ENCODE measurements at regions not wholly inside any gene's neighbourhood (a gene's known extent, or its start where the extent isn't known, plus 50 kb on each side); places are given as distances from the start of the nearest gene placed in this dataset.

DNA sequence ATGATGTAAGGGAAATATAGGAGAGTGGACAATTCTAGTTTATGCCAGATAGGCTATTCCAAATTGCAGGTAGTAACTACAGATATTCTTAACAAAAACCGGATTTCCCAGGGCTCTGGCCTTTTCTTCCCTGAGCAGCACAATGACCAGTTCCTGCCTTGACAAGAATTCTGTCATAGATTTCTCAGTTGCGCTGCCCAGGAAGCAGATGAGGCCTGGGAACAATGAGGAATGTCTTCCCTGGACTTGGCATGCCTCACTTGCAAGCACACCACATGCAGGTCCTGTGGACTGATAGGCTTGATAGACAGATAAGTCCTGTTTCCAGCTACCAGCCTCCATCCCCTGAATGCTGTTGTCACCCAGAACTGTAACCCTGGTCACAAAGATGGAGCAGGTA is 174.5 kb upstream of the PRSS58 start:
- intact Hi-C loops (cut with micrococcal nuclease) (no loop called here), in situ Hi-C loops (cut with MboI; ENCODE audit: low sequenced_read_pairs) (no loop called here), dilution Hi-C loops (cut with HindIII; ENCODE audit: low sequenced_read_pairs, unreplicated experiment) (no loop called here)
- Histone ChIP-seq H3K56ac (ENCODE audit: extremely low read depth, insufficient read depth, low read length) (no peak overlapping the region), H4K91ac (ENCODE audit: insufficient read depth, low read depth, low read length) (no peak overlapping the region), H2BK120ac (ENCODE audit: low read depth, low read length) (no peak overlapping the region), H4K8ac (ENCODE audit: low read depth in 2 of 2, low read length in 2 of 2) (no peak overlapping the region), H4K20me1 (ENCODE audit: insufficient read depth, low read length) (no peaks in the 10 kb centered on the region), H3K14ac (replicated peaks; ENCODE audit: low read depth, low read length) (no peak overlapping the region), H3K4me2 (ENCODE audit: low read depth, low read length) (no peak overlapping the region), H3K27ac (ENCODE audit: insufficient read depth, low read length) (no peak overlapping the region), H3K4me3 (ENCODE audit: insufficient read depth, low read depth, low read length) (no peak overlapping the region), H3K4ac (ENCODE audit: low read depth, low read length) (no peak overlapping the region), H3K9me3 (ENCODE audit: control insufficient read depth, insufficient read depth, low read length) (no peaks in the 10 kb centered on the region), H3K79me1 (ENCODE audit: low read depth in 1 of 2, low read length in 2 of 2) (no peaks in the 10 kb centered on the region), H2BK15ac (ENCODE audit: low read depth, low read length) (no peak overlapping the region), H2AFZ (replicated peaks; ENCODE audit: low read length, poor library complexity) (no peak overlapping the region), H2AK5ac (ENCODE audit: low read depth, low read length) (no peak overlapping the region), H2BK20ac (ENCODE audit: low read depth, low read length) (no peak overlapping the region), H3K27me3 (ENCODE audit: control insufficient read depth, insufficient read depth, low read length) (no peaks in the 10 kb centered on the region), H3K4me1 (ENCODE audit: control insufficient read depth, insufficient read depth, low read length) (peaks cover 2% of the 10 kb centered on the region; the same call in 1 of the 2 replicates), H3K9me1 (ENCODE audit: insufficient read depth, low read length) (no peaks in the 10 kb centered on the region), H3K36me3 (ENCODE audit: control insufficient read depth, insufficient read depth, low read length) (no peaks in the 10 kb centered on the region), H2AK9ac (replicated peaks; ENCODE audit: low read depth, low read length, poor library complexity) (no peak overlapping the region), H4K5ac (ENCODE audit: low read depth, low read length) (no peak overlapping the region), H3K23ac (ENCODE audit: low read depth, low read length) (no peak overlapping the region), H3K18ac (ENCODE audit: low read depth, low read length) (no peak overlapping the region), H3K9ac (ENCODE audit: low read depth, low read length) (no peak overlapping the region), H2BK5ac (ENCODE audit: low read depth, low read length, poor library complexity, severe bottlenecking) (no peak overlapping the region)
- DNase-seq (no peak), ATAC-seq (ENCODE audit: low read depth) (no peak)
- BruUV-seq (replicated peaks) = no TSS peak
- TF ChIP-seq, protein P1, sequence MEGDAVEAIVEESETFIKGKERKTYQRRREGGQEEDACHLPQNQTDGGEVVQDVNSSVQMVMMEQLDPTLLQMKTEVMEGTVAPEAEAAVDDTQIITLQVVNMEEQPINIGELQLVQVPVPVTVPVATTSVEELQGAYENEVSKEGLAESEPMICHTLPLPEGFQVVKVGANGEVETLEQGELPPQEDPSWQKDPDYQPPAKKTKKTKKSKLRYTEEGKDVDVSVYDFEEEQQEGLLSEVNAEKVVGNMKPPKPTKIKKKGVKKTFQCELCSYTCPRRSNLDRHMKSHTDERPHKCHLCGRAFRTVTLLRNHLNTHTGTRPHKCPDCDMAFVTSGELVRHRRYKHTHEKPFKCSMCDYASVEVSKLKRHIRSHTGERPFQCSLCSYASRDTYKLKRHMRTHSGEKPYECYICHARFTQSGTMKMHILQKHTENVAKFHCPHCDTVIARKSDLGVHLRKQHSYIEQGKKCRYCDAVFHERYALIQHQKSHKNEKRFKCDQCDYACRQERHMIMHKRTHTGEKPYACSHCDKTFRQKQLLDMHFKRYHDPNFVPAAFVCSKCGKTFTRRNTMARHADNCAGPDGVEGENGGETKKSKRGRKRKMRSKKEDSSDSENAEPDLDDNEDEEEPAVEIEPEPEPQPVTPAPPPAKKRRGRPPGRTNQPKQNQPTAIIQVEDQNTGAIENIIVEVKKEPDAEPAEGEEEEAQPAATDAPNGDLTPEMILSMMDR (conservative IDR thresholded peaks at IDR 0.05; ENCODE audit: low read depth, low read length) = no peak
- TF ChIP-seq MAFK (IDR thresholded peaks at IDR 0.05; ENCODE audit: low read depth, low read length) = no peak
- no peak for TF ChIP-seq CHD1 (IDR thresholded peaks at IDR 0.05; ENCODE audit: low read depth, low read length)
- TF ChIP-seq, protein P2, sequence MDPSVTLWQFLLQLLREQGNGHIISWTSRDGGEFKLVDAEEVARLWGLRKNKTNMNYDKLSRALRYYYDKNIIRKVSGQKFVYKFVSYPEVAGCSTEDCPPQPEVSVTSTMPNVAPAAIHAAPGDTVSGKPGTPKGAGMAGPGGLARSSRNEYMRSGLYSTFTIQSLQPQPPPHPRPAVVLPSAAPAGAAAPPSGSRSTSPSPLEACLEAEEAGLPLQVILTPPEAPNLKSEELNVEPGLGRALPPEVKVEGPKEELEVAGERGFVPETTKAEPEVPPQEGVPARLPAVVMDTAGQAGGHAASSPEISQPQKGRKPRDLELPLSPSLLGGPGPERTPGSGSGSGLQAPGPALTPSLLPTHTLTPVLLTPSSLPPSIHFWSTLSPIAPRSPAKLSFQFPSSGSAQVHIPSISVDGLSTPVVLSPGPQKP (IDR thresholded peaks at IDR 0.05; ENCODE audit: borderline replicate concordance, low read depth, low read length) = no peak
- no peak for TF ChIP-seq SMC3 (IDR thresholded peaks at IDR 0.05; ENCODE audit: low read depth, low read length)
- TF ChIP-seq BHLHE40 (IDR thresholded peaks at IDR 0.05; ENCODE audit: low read depth, low read length) = no peak
- TF ChIP-seq, protein P3, sequence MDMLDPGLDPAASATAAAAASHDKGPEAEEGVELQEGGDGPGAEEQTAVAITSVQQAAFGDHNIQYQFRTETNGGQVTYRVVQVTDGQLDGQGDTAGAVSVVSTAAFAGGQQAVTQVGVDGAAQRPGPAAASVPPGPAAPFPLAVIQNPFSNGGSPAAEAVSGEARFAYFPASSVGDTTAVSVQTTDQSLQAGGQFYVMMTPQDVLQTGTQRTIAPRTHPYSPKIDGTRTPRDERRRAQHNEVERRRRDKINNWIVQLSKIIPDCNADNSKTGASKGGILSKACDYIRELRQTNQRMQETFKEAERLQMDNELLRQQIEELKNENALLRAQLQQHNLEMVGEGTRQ (IDR thresholded peaks at IDR 0.05; ENCODE audit: low read depth, low read length) = no peak
- TF ChIP-seq NFE2L2 (IDR thresholded peaks at IDR 0.05; ENCODE audit: low read depth, low read length) = no peak
- TF ChIP-seq CEBPB (IDR thresholded peaks at IDR 0.05; ENCODE audit: low read depth, low read length) = no peak
- TF ChIP-seq RFX5 (IDR thresholded peaks at IDR 0.05; ENCODE audit: low read depth, low read length) = no peak
- CTCF ChIA-PET = no interaction called here
- 20% methylated on average over 1 of the region's 2 CpGs; no CpG with 5 or more reads in 1 of the 2 experiments for WGBS, 2 experiments (ENCODE audit: extremely low coverage in 2 of 2, insufficient read length in 1 of 2)
- POLR2A ChIA-PET (ENCODE audit: unreplicated experiment) = no interaction called here
